ENCODE measurements at regions not wholly inside any gene's neighbourhood (a gene's known extent, or its start where the extent isn't known, plus 50 kb on each side); places are given as distances from the start of the nearest gene placed in this dataset.

- no peak overlapping the region for H3K4me3 ChIP-seq (replicated peaks; ENCODE audit: low read depth, low read length)
- no peak for TF ChIP-seq CTCF (IDR thresholded peaks at IDR 0.05; ENCODE audit: low read length, missing control alignments)
- no peak for DNase-seq (ENCODE audit: low read depth)
Measured at GRCh38 chr5:33146881-33147280, 293.9 kb upstream of the TARS1 start.

GRCh38 chr5:33148076-33148513 is 292.7 kb upstream of the TARS1 start:
- peak; percentile 88 for DNase-seq (ENCODE audit: low read depth)
- TF ChIP-seq CTCF (IDR thresholded peaks at IDR 0.05; ENCODE audit: low read length, missing control alignments): no peak

GRCh38 chr5:33153372-33153771 is 287.4 kb upstream of the TARS1 start:
- no peak for DNase-seq (ENCODE audit: low read depth)
- no peak overlapping the region for H3K4me3 ChIP-seq (replicated peaks; ENCODE audit: low read depth, low read length)
- TF ChIP-seq CTCF (IDR thresholded peaks at IDR 0.05; ENCODE audit: low read length, missing control alignments): no peak

More at GRCh38 chr5:33148076-33148513, 292.7 kb upstream of the TARS1 start:
- no peak overlapping the region for H3K4me3 ChIP-seq (replicated peaks; ENCODE audit: low read depth, low read length)

GRCh38 chr5:33153831-33154230 is 286.9 kb upstream of the TARS1 start:
- DNase-seq (ENCODE audit: low read depth): no peak
- TF ChIP-seq CTCF (IDR thresholded peaks at IDR 0.05; ENCODE audit: low read length, missing control alignments): no peak
- no peak overlapping the region for H3K4me3 ChIP-seq (replicated peaks; ENCODE audit: low read depth, low read length)

GRCh38 chr5:33160871-33161270 is 279.9 kb upstream of the TARS1 start:
- no peak for DNase-seq (ENCODE audit: low read depth)
- H3K4me3 ChIP-seq (replicated peaks; ENCODE audit: low read depth, low read length): no peak overlapping the region
- TF ChIP-seq CTCF (IDR thresholded peaks at IDR 0.05; ENCODE audit: low read length, missing control alignments): no peak

GRCh38 chr5:33161421-33161820 is 279.3 kb upstream of the TARS1 start:
- no peak for DNase-seq (ENCODE audit: low read depth)
- no peak overlapping the region for H3K4me3 ChIP-seq (replicated peaks; ENCODE audit: low read depth, low read length)
- no peak for TF ChIP-seq CTCF (IDR thresholded peaks at IDR 0.05; ENCODE audit: low read length, missing control alignments)

GRCh38 chr5:33162057-33162456 is 278.7 kb upstream of the TARS1 start:
- no peak for DNase-seq (ENCODE audit: low read depth)
- H3K4me3 ChIP-seq (replicated peaks; ENCODE audit: low read depth, low read length): no peak overlapping the region
- no peak for TF ChIP-seq CTCF (IDR thresholded peaks at IDR 0.05; ENCODE audit: low read length, missing control alignments)
